Spinal cord (tissue), 9 donors: ENCODE measurements at regions not wholly inside any gene's neighbourhood (a gene's known extent, or its start where the extent isn't known, plus 50 kb on each side); places are given as distances from the start of the nearest gene placed in this dataset.

Experiments
- DNase-seq, 6 donors: peaks; one replicate each; pipeline versions ENCODE4 v3.0.0 to v3.0.0-alpha.2; 2013 to 2015; ENCODE audit warnings: low spot score in 6 of 6, low read depth in 4 of 6
- H3K27ac ChIP-seq: one replicate; pipeline ENCODE4 v1.5.1; 2013; ENCODE audit warnings: low read depth, low read length, control low read depth
- H3K27me3 ChIP-seq: one replicate; pipeline ENCODE4 v1.6.1; 2013; ENCODE audit warnings: low read length; ENCODE audit not compliant: control insufficient read depth, insufficient read depth
- H3K36me3 ChIP-seq: one replicate; pipeline ENCODE4 v1.6.1; 2013; ENCODE audit warnings: low read length; ENCODE audit not compliant: control insufficient read depth, insufficient read depth
- H3K4me1 ChIP-seq: one replicate; pipeline ENCODE4 v1.6.1; 2013; ENCODE audit warnings: low read length; ENCODE audit not compliant: control insufficient read depth, insufficient read depth
- H3K4me3 ChIP-seq: one replicate; pipeline ENCODE4 v1.5.1; 2013; ENCODE audit warnings: low read depth, low read length, control low read depth
- H3K9me3 ChIP-seq: one replicate; pipeline ENCODE4 v1.6.1; 2013; ENCODE audit warnings: low read length; ENCODE audit not compliant: control insufficient read depth, insufficient read depth
- WGBS: methylation state at CpG from one replicate; pipeline ENCODE4 v1.1.5; 2013; ENCODE audit warnings: missing lambda C conversion rate; ENCODE audit not compliant: insufficient coverage; 5-methylcytosine and 5-hydroxymethylcytosine counted together
- donor health status: healthy.

DNA sequence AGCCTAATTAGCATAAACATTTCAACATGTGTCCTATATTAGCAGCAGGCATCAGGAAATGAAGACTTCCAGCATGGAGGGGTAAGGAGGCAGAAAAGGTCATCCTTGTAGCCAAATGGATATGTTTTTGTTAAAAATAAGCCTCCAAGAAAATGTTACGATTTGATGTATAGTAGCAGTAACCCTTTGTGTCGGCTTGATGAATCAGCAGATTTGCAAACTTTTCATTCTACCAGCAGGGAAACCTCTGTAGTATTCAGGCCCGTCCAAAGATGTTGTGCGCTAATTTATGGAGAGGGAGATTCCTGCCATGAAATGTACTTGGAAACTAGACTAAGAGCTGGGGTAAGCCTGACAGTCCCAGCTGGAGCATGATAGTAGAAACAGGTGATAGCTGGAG is 780.8 kb upstream of the KLHL29 start:
- no peaks in the 10 kb centered on the region for H3K36me3 ChIP-seq
- DNase-seq, result no peak
- no peak overlapping the region for H3K27ac ChIP-seq
- WGBS, result 41% methylated on average over 3 of the region's 4 CpGs
- no peak overlapping the region for H3K4me3 ChIP-seq
- H3K4me1 ChIP-seq, result no peaks in the 10 kb centered on the region
- no peaks in the 10 kb centered on the region for H3K27me3 ChIP-seq
- H3K9me3 ChIP-seq, result no peaks in the 10 kb centered on the region

GRCh38 chr2:22616031-22616430 is 768.9 kb upstream of the KLHL29 start:
- Histone ChIP-seq H3K27me3 (no peaks in the 10 kb centered on the region), H3K4me3 (no peak overlapping the region), H3K4me1 (no peaks in the 10 kb centered on the region), H3K36me3 (no peaks in the 10 kb centered on the region), H3K27ac (no peak overlapping the region), H3K9me3 (no peaks in the 10 kb centered on the region)
- no peak for DNase-seq
- WGBS, result no CpG with 5 or more reads among the region's 3 CpGs

DNA sequence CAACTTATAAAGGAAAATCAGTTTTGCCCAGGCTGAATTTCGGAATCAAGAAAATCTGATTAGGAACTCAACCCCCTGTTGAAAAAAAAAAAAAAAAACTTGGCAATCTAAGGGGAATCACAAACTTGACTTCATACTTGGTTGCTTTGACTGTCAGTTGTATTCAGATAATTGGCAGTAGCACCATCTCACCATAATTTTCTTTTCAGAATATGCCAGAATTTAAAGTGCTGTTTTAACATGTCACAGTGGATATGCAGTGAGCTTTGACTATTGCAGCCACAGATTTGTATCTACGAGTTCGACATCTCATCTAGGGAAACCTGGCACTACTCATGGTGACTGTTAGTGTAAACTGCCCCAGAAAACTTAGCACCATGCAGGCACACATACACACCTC is 761.4 kb upstream of the KLHL29 start:
- Histone ChIP-seq H3K4me1 (peaks cover 4% of the 10 kb centered on the region), H3K27me3 (no peaks in the 10 kb centered on the region), H3K9me3 (no peaks in the 10 kb centered on the region), H3K27ac (no peak overlapping the region), H3K36me3 (no peaks in the 10 kb centered on the region), H3K4me3 (no peak overlapping the region)
- DNase-seq, result peak in 1 of 6 donors; percentile 50
- 82% methylated on average over 2 of the region's 3 CpGs for WGBS

DNA sequence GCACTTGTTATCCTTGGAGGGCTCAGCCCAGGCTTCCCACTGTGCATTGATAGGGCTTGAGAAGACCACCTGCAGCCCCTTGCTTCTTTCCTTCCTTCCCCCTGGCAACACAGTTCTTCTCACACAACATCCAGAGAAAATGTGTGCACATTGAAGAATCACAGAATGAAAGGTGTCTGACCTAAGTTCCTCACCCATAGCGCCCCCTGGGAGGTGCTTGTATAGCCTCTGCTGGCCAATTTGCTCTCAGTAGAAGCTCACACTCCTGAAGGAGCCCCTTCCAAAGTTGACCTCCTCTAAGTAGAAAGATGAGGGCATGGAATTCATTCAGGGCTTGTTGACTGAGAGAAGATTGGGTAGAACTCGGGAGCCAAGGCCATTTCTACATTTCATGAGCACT is 758.4 kb upstream of the KLHL29 start:
- no peaks in the 10 kb centered on the region for H3K9me3 ChIP-seq
- no CpG with 5 or more reads among the region's 2 CpGs for WGBS
- no peak overlapping the region for H3K4me3 ChIP-seq
- H3K4me1 ChIP-seq, result peaks cover 4% of the 10 kb centered on the region
- H3K27me3 ChIP-seq, result no peaks in the 10 kb centered on the region
- H3K36me3 ChIP-seq, result no peaks in the 10 kb centered on the region
- no peak for DNase-seq
- H3K27ac ChIP-seq, result no peak overlapping the region

DNA sequence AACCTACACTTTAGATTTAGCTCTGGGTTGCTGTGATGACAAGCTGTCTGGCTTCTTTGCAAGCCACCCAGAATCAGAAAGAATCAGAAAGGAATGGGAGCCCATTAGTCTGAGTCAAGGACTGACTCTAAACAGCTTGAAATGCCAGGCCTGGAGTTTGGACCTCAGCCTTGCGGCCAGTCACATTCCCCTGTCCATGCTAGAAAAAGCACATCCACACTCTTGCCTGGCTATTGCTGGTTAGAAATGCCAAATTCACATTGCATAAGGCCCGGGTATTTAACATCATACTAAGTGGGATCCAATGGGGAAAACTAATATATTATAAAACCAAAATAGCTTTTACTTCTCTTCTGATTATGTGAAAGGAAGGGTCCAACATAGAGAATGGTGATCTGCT is 756.8 kb upstream of the KLHL29 start:
- WGBS, result no CpG with 5 or more reads among the region's 2 CpGs

GRCh38 chr2:22628906-22629305 is 756.1 kb upstream of the KLHL29 start:
- Histone ChIP-seq H3K27ac (no peak overlapping the region), H3K4me1 (peaks cover 4% of the 10 kb centered on the region), H3K27me3 (no peaks in the 10 kb centered on the region), H3K4me3 (no peak overlapping the region), H3K9me3 (no peaks in the 10 kb centered on the region), H3K36me3 (no peaks in the 10 kb centered on the region)
- WGBS, result no CpG with 5 or more reads among the region's 3 CpGs
- no peak for DNase-seq

More for the DNA sequence above, 756.8 kb upstream of the KLHL29 start:
- no peak for DNase-seq
- no peak overlapping the region for H3K4me3 ChIP-seq
- H3K27ac ChIP-seq, result no peak overlapping the region
- no peaks in the 10 kb centered on the region for H3K27me3 ChIP-seq
- no peaks in the 10 kb centered on the region for H3K9me3 ChIP-seq
- peaks cover 4% of the 10 kb centered on the region for H3K4me1 ChIP-seq
- H3K36me3 ChIP-seq, result no peaks in the 10 kb centered on the region

DNA sequence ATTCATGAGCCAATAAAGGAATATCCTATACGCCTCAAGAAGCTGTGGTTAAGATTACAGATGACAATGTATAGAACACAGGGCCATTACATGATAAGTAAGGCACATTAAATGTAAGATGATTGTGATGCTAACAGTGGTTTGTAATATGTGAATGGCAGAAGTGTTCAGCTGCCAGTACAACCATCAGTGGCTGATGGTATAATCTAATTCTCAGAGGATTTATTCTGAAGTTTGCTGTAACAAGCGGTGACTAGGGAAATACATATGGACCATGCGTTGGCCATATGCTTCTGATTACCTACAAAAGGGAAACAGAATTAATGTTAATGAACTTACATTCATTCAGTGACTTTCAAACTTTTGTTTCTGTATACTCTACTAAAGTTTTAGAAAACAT is 750.8 kb upstream of the KLHL29 start:
- no peak for DNase-seq
- 80% methylated on average over 1 of the region's 3 CpGs for WGBS
- H3K36me3 ChIP-seq, result no peaks in the 10 kb centered on the region
- no peaks in the 10 kb centered on the region for H3K9me3 ChIP-seq
- no peak overlapping the region for H3K27ac ChIP-seq
- H3K4me1 ChIP-seq, result no peaks in the 10 kb centered on the region
- H3K27me3 ChIP-seq, result no peaks in the 10 kb centered on the region
- no peak overlapping the region for H3K4me3 ChIP-seq

GRCh38 chr2:22656426-22656825 is 728.6 kb upstream of the KLHL29 start:
- H3K27me3 ChIP-seq, result no peaks in the 10 kb centered on the region
- no peaks in the 10 kb centered on the region for H3K36me3 ChIP-seq
- H3K27ac ChIP-seq, result no peak overlapping the region
- H3K4me3 ChIP-seq, result no peak overlapping the region
- H3K9me3 ChIP-seq, result no peaks in the 10 kb centered on the region
- H3K4me1 ChIP-seq, result no peaks in the 10 kb centered on the region
- 22% methylated on average over 1 of the region's 1 CpG for WGBS
- peak in 5 of 6 donors; percentile 6 to 72 (median 32) for DNase-seq

DNA sequence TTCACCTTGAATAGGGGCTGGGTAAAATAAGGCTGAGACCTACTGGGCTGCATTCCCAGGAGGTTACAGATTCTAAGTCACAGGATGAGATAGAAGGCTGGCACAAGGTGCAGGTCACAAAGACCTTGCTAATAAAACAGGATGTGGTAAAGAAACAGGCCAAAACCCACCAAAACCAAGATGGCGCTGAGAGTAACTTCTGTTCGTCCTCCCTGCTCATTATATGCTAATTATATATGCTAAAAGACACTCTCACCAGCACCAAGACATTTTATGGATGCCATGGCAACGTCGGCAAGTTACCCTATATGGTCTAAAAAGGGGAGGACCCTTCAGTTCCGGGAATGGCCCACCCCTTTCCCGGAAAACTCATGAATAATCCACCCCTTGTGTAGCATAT is 711.5 kb upstream of the KLHL29 start:
- Histone ChIP-seq H3K4me1 (no peaks in the 10 kb centered on the region), H3K27ac (no peak overlapping the region), H3K36me3 (no peaks in the 10 kb centered on the region), H3K27me3 (no peaks in the 10 kb centered on the region), H3K9me3 (no peaks in the 10 kb centered on the region), H3K4me3 (no peak overlapping the region)
- DNase-seq, result no peak
- 90% methylated on average over 2 of the region's 6 CpGs for WGBS

- H3K27ac ChIP-seq, result no peak overlapping the region
- DNase-seq, result no peak
- no peaks in the 10 kb centered on the region for H3K4me1 ChIP-seq
- no peaks in the 10 kb centered on the region for H3K36me3 ChIP-seq
- H3K27me3 ChIP-seq, result no peaks in the 10 kb centered on the region
- no peak overlapping the region for H3K4me3 ChIP-seq
- no peaks in the 10 kb centered on the region for H3K9me3 ChIP-seq
- no CpG with 5 or more reads among the region's 1 CpG for WGBS
Observed at GRCh38 chr2:22683914-22684313, 701.1 kb upstream of the KLHL29 start.
